ENCODE measurements at regions not wholly inside any gene's neighbourhood (a gene's known extent, or its start where the extent isn't known, plus 50 kb on each side); places are given as distances from the start of the nearest gene placed in this dataset.

DNA sequence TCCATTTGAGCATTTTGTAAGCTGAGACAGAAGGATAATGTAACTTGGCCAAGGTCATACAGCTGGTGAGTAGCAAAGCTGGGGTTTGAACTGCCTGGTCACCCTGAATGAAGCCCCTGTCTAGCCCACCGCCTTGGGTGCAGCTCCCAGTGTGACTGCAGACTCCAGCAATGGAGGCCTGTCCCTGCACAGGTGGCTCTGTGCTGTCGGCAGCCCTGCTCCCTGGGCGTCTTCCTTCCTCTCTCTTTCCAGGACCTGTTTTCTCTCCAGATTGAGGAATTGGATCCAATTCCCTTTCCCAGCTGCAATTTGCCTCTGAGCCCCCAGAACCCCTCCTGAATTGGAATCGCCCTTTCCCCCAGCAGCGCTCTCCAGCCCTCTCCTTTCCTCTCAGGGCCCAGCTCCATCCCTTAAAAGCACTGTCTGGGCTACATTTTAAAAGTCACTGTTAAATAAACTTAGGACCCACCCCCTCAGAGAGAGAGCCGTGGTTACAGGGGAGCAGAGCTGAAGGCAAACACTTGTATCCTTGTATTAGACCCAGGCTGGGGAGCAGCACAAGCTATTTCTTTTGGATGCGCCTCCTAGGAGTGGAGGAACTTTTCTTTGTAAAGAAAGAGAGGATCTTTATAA, 161.4 kb upstream of the LMO4 start:
- TF ChIP-seq, protein P1, sequence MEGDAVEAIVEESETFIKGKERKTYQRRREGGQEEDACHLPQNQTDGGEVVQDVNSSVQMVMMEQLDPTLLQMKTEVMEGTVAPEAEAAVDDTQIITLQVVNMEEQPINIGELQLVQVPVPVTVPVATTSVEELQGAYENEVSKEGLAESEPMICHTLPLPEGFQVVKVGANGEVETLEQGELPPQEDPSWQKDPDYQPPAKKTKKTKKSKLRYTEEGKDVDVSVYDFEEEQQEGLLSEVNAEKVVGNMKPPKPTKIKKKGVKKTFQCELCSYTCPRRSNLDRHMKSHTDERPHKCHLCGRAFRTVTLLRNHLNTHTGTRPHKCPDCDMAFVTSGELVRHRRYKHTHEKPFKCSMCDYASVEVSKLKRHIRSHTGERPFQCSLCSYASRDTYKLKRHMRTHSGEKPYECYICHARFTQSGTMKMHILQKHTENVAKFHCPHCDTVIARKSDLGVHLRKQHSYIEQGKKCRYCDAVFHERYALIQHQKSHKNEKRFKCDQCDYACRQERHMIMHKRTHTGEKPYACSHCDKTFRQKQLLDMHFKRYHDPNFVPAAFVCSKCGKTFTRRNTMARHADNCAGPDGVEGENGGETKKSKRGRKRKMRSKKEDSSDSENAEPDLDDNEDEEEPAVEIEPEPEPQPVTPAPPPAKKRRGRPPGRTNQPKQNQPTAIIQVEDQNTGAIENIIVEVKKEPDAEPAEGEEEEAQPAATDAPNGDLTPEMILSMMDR (IDR thresholded peaks at IDR 0.05): no peak
- TF ChIP-seq EZH2 (IDR thresholded peaks at IDR 0.05): no peak
